AG04449 (cell line): ENCODE measurements at regions not wholly inside any gene's neighbourhood (a gene's known extent, or its start where the extent isn't known, plus 50 kb on each side); places are given as distances from the start of the nearest gene placed in this dataset.

Source experiments
- CTCF ChIA-PET: fragments of 350-600 bp; formaldehyde crosslinking; extraction: SDS; loops from one replicate; lab custom pipeline; 2021; ENCODE audit warnings: antibody characterized with exemption; lab: Yijun Ruan, JAX
- POLR2A ChIA-PET: fragments of 400-600, 350-600 bp; formaldehyde crosslinking; extraction: SDS; loops from one replicate; lab custom pipeline; 2020; ENCODE audit warnings: antibody characterized with exemption, inconsistent platforms; lab: Yijun Ruan, JAX
- DNase-seq: peaks from one replicate; pipeline ENCODE4 v3.0.0-alpha.2; 2010; ENCODE audit warnings: low read depth, low spot score
- H3K4me3 ChIP-seq: 2 replicates; pipeline ENCODE4 v1.5.1; 2011; ENCODE audit warnings: low read depth, mild to moderate bottlenecking, control low read depth, low read length
- TF ChIP-seq, protein P1 (sequence below): IDR thresholded peaks from one replicate; pipeline ENCODE4 v1.5.1; 2011; ENCODE audit warnings: mild to moderate bottlenecking, moderate library complexity, low read length, control low read depth, inconsistent platforms; ENCODE audit not compliant: insufficient read depth; ENCODE audit errors: missing control alignments

DNA sequence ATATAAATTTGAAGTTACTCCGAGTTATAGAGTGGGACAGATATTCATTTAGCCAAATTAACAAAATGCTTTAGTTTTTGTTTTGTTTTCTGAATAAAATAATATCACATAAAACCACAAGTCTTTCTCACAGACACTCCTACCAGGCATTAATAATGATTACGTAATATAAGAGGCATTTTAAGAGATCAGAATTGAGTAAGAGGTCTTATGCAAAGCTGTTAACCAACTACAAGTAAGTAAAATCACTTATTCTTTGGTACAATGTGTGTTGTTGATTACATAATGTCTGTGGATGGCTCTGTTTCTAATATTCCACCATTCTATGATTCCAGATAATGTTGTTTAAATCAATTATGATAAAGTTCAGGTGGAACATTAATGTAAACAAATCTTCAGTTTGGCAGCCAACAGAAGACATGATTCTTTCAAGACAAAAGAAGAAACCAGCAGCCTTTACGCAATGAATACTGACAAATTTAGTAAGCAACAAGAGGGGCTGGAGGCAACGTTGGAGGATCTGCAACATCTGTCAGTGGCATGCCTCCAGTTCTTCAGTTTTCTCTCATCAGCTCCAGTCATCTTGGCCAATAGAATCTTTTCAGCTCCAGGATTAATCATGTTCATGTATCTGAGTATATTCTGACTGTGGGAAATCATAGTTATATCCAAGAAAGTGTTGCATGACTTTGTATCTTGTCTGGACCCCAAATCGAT is 403.8 kb downstream of the SLITRK5 start:
- no peak for DNase-seq
- POLR2A ChIA-PET: no interaction called here
- CTCF ChIA-PET: no interaction called here
- H3K4me3 ChIP-seq: no peak overlapping the region
- TF ChIP-seq, protein P1, sequence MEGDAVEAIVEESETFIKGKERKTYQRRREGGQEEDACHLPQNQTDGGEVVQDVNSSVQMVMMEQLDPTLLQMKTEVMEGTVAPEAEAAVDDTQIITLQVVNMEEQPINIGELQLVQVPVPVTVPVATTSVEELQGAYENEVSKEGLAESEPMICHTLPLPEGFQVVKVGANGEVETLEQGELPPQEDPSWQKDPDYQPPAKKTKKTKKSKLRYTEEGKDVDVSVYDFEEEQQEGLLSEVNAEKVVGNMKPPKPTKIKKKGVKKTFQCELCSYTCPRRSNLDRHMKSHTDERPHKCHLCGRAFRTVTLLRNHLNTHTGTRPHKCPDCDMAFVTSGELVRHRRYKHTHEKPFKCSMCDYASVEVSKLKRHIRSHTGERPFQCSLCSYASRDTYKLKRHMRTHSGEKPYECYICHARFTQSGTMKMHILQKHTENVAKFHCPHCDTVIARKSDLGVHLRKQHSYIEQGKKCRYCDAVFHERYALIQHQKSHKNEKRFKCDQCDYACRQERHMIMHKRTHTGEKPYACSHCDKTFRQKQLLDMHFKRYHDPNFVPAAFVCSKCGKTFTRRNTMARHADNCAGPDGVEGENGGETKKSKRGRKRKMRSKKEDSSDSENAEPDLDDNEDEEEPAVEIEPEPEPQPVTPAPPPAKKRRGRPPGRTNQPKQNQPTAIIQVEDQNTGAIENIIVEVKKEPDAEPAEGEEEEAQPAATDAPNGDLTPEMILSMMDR: no peak

DNA sequence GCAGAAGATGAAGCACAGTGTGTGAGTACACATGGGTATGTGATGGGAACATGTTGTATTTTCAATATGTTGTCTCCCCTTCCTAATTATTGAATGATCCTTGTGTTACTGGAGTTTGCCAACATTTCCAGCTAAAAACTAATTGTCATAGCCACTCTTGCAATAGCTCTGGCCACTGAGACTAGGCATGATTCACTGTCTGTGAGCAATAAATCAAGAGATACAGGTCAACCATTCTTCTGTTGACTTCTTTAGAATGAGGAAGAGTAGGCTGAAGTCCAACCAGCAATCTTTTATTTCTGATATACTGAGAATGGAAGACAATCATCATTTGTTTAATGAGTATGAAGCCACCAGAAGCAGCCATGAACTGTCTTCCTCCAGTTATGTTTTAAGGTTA is 413.9 kb downstream of the SLITRK5 start:
- ChIA-PET POLR2A (no interaction called here), CTCF (no interaction called here)
- TF ChIP-seq, protein P1: no peak
- H3K4me3 ChIP-seq: no peak overlapping the region
- DNase-seq: no peak

DNA sequence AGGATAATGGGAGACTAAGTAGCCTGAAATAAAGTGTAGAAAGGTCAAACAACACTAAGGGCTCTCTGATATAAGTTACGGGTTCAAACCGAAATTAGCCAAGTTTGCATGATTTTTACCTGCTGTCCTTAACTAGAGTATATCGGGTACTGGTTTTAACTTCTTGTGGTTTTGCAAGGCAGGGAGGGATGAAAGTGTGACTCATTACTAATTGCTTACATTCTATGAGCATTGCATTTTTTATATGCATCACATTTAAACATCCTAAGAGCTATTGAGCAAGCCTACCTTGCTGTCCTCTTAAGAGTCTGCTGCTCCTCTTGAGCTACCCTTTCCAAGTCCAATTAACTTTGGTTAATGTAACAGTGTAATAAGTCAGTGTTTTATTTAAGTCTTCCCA is 415.4 kb downstream of the SLITRK5 start:
- no peak overlapping the region for H3K4me3 ChIP-seq
- DNase-seq: no peak
- ChIA-PET CTCF (no interaction called here), POLR2A (no interaction called here)
- TF ChIP-seq, protein P1: no peak

DNA sequence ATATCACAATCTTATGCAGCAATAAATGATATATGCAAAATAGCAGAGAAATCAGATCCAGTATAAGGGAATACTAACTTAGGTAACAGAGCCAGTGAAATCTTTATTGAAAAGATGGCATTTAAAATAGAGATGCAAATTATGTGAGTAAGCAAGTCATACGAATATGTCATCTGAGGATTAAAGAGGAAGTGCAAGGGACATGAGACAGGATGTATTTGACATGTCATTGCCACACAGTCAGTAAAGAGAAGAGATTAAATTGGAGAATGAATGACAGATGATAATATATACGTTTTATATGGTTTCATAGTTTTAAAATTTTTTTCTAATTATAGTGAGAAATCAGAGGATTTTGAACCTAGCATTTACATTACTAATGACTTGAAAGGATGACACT is 426.4 kb downstream of the SLITRK5 start:
- TF ChIP-seq, protein P1: no peak
- ChIA-PET POLR2A (no interaction called here), CTCF (no interaction called here)
- DNase-seq: no peak
- no peak overlapping the region for H3K4me3 ChIP-seq

DNA sequence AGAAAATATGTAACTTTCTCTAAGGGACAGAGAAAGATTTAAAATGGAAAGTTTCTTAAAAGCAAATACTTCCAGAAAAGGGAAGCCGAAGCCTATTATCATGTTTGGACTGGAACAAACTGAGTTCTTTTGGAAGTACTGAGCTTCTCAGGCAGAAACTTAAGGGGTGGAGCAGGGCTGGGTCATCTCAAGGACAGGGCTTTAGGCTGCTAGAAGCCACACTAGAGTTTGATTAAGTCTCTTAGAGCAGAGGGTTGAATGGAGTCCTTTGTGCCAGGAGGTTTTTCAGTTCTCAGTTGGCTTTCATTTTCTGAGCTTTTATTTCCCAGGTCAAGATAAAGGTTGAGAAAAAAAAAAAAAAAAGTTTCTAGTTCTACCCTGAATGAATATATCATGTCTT is 432.7 kb downstream of the SLITRK5 start:
- H3K4me3 ChIP-seq: no peak overlapping the region
- TF ChIP-seq, protein P1: no peak
- ChIA-PET CTCF (no interaction called here), POLR2A (no interaction called here)
- no peak for DNase-seq

DNA sequence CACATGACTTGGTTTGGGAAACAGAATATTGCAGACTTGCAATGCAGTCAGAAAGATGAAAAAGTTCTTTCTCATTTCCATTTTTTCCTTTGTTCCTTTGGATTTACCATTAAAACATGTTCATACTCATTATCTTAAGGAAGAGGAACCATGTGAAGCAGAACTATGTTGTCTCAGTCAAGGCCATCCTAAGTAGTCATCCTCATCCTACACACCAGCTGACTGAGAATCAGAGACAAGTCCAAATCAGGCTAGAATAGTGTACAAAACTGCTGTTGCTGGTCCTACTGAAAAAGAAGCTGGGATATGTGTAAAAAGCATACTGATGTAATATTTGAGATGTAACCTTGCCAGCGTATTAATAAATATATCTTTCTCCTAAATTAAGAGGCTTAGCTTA is 433.4 kb downstream of the SLITRK5 start:
- no peak for DNase-seq
- POLR2A ChIA-PET: no interaction called here
- CTCF ChIA-PET: no interaction called here
- H3K4me3 ChIP-seq: no peak overlapping the region
- TF ChIP-seq, protein P1: no peak
